KMS-11 (cell line): ENCODE measurements at regions not wholly inside any gene's neighbourhood (a gene's known extent, or its start where the extent isn't known, plus 50 kb on each side); places are given as distances from the start of the nearest gene placed in this dataset.

ENCODE experiments used
- H2AFZ ChIP-seq: fragments of 200-600 bp; sonication (generic); 2 replicates; pipeline ENCODE4 v1.6.1; 2016; ENCODE audit warnings: antibody characterized with exemption, mixed run types, low read depth
- H3K27ac ChIP-seq: fragments of 200-600 bp; sonication (generic); 2 replicates; pipeline ENCODE4 v1.6.1; 2016; ENCODE audit warnings: mild to moderate bottlenecking, mixed run types
- H3K27me3 ChIP-seq: fragments of 200-600 bp; sonication (generic); 2 replicates; pipeline ENCODE4 v1.6.1; 2017; ENCODE audit warnings: mild to moderate bottlenecking, low read depth, mixed run types, moderate library complexity; ENCODE audit not compliant: insufficient read depth
- H3K36me3 ChIP-seq: fragments of 200-600 bp; sonication (generic); 2 replicates; pipeline ENCODE4 v1.6.1; 2017; ENCODE audit warnings: mild to moderate bottlenecking, mixed run types; ENCODE audit not compliant: insufficient read depth
- H3K4me1 ChIP-seq: fragments of 200-600 bp; sonication (generic); 2 replicates; pipeline ENCODE4 v1.6.1; 2016; ENCODE audit warnings: mild to moderate bottlenecking, low read depth, mixed run types; ENCODE audit not compliant: poor library complexity, severe bottlenecking
- H3K4me2 ChIP-seq: fragments of 200-600 bp; sonication (generic); 2 replicates; pipeline ENCODE4 v1.7.0; 2016; ENCODE audit warnings: mild to moderate bottlenecking, mixed run types
- H3K4me3 ChIP-seq: fragments of 200-600 bp; sonication (generic); IDR thresholded peaks from 2 replicates; pipeline ENCODE4 v1.6.1; 2017; ENCODE audit warnings: low read depth, low read length, mixed read lengths; ENCODE audit not compliant: insufficient read depth
- H3K79me2 ChIP-seq: fragments of 200-600 bp; sonication (generic); 2 replicates; pipeline ENCODE4 v1.6.1; 2016; ENCODE audit warnings: low read depth, mixed run types; ENCODE audit not compliant: insufficient read depth
- H3K9ac ChIP-seq: fragments of 200-600 bp; sonication (generic); 2 replicates; pipeline ENCODE4 v1.6.1; 2016; ENCODE audit warnings: mild to moderate bottlenecking, mixed run types
- H4K20me1 ChIP-seq: fragments of 200-600 bp; sonication (generic); 2 replicates; pipeline ENCODE4 v1.6.1; 2016; ENCODE audit warnings: mild to moderate bottlenecking, mixed run types; ENCODE audit not compliant: insufficient read depth
- TF ChIP-seq, protein P1 (sequence below): fragments of 200-600 bp; sonication (generic); conservative IDR thresholded peaks from 2 replicates; pipeline ENCODE4 v1.6.1; 2017; ENCODE audit warnings: low read depth, mild to moderate bottlenecking, antibody characterized with exemption, low read length, moderate library complexity, mixed read lengths

- Histone ChIP-seq H3K4me2 (no peak overlapping the region), H3K27me3 (no peaks in the 10 kb centered on the region), H3K27ac (no peak overlapping the region), H3K9ac (no peak overlapping the region), H4K20me1 (no peaks in the 10 kb centered on the region), H3K4me1 (no peaks in the 10 kb centered on the region), H3K4me3 (no peak overlapping the region), H2AFZ (no peak overlapping the region), H3K36me3 (no peaks in the 10 kb centered on the region), H3K79me2 (no peaks in the 10 kb centered on the region)
- TF ChIP-seq, protein P1, sequence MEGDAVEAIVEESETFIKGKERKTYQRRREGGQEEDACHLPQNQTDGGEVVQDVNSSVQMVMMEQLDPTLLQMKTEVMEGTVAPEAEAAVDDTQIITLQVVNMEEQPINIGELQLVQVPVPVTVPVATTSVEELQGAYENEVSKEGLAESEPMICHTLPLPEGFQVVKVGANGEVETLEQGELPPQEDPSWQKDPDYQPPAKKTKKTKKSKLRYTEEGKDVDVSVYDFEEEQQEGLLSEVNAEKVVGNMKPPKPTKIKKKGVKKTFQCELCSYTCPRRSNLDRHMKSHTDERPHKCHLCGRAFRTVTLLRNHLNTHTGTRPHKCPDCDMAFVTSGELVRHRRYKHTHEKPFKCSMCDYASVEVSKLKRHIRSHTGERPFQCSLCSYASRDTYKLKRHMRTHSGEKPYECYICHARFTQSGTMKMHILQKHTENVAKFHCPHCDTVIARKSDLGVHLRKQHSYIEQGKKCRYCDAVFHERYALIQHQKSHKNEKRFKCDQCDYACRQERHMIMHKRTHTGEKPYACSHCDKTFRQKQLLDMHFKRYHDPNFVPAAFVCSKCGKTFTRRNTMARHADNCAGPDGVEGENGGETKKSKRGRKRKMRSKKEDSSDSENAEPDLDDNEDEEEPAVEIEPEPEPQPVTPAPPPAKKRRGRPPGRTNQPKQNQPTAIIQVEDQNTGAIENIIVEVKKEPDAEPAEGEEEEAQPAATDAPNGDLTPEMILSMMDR: no peak
These were observed 68.4 kb upstream of the ARHGEF7 start for GRCh38 chr13:111046590-111047141.

GRCh38 chr13:111045170-111045569 is 69.9 kb upstream of the ARHGEF7 start:
- no peaks in the 10 kb centered on the region for H3K27me3 ChIP-seq
- H3K4me2 ChIP-seq: no peak overlapping the region
- no peaks in the 10 kb centered on the region for H3K79me2 ChIP-seq
- no peaks in the 10 kb centered on the region for H3K4me1 ChIP-seq
- no peaks in the 10 kb centered on the region for H3K36me3 ChIP-seq
- TF ChIP-seq, protein P1: no peak
- H4K20me1 ChIP-seq: no peaks in the 10 kb centered on the region
- no peak overlapping the region for H2AFZ ChIP-seq
- H3K27ac ChIP-seq: no peak overlapping the region
- no peak overlapping the region for H3K9ac ChIP-seq
- no peak overlapping the region for H3K4me3 ChIP-seq

- H3K36me3 ChIP-seq: no peaks in the 10 kb centered on the region
- H3K27me3 ChIP-seq: no peaks in the 10 kb centered on the region
- no peak overlapping the region for H2AFZ ChIP-seq
- TF ChIP-seq, protein P1: no peak
- H4K20me1 ChIP-seq: no peaks in the 10 kb centered on the region
- no peaks in the 10 kb centered on the region for H3K4me1 ChIP-seq
- H3K79me2 ChIP-seq: no peaks in the 10 kb centered on the region
- no peak overlapping the region for H3K9ac ChIP-seq
- no peak overlapping the region for H3K4me3 ChIP-seq
- H3K27ac ChIP-seq: no peak overlapping the region
- H3K4me2 ChIP-seq: no peak overlapping the region
These were observed 70.9 kb upstream of the ARHGEF7 start for GRCh38 chr13:111044087-111044830.

- no peak overlapping the region for H2AFZ ChIP-seq
- no peaks in the 10 kb centered on the region for H3K36me3 ChIP-seq
- no peak overlapping the region for H3K4me3 ChIP-seq
- TF ChIP-seq, protein P1: no peak
- no peak overlapping the region for H3K4me2 ChIP-seq
- H3K27me3 ChIP-seq: no peaks in the 10 kb centered on the region
- H3K4me1 ChIP-seq: no peaks in the 10 kb centered on the region
- H3K9ac ChIP-seq: no peak overlapping the region
- H3K27ac ChIP-seq: no peak overlapping the region
- no peaks in the 10 kb centered on the region for H3K79me2 ChIP-seq
- H4K20me1 ChIP-seq: no peaks in the 10 kb centered on the region
These were observed 71.5 kb upstream of the ARHGEF7 start for GRCh38 chr13:111043575-111043982.
